ENCODE measurements at regions not wholly inside any gene's neighbourhood (a gene's known extent, or its start where the extent isn't known, plus 50 kb on each side); places are given as distances from the start of the nearest gene placed in this dataset.

DNA sequence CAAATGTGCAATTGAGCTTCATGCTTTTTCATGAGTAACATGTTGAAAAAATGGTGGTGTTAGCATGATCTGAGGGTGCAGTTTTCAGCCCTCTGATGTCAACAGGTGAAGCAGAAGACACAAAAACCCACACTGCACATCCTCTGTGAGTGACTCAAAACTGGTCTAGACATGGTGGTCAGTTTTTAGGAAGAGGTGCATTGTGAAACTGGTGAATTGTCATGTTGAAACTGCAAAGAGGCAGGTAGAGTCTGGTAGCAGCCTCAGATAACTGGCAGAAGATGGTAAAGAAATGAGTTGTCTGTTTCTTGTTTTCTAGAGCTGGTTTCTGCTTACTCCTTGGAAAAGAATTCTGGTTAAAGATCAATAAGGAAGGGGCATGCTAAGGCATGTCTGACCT lies 97.3 kb upstream of the HMCN1 start:
- TF ChIP-seq JUN (IDR thresholded peaks at IDR 0.05): no peak
- no peak for TF ChIP-seq EP300 (IDR thresholded peaks at IDR 0.05)
- TF ChIP-seq, protein P1, sequence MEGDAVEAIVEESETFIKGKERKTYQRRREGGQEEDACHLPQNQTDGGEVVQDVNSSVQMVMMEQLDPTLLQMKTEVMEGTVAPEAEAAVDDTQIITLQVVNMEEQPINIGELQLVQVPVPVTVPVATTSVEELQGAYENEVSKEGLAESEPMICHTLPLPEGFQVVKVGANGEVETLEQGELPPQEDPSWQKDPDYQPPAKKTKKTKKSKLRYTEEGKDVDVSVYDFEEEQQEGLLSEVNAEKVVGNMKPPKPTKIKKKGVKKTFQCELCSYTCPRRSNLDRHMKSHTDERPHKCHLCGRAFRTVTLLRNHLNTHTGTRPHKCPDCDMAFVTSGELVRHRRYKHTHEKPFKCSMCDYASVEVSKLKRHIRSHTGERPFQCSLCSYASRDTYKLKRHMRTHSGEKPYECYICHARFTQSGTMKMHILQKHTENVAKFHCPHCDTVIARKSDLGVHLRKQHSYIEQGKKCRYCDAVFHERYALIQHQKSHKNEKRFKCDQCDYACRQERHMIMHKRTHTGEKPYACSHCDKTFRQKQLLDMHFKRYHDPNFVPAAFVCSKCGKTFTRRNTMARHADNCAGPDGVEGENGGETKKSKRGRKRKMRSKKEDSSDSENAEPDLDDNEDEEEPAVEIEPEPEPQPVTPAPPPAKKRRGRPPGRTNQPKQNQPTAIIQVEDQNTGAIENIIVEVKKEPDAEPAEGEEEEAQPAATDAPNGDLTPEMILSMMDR (IDR thresholded peaks at IDR 0.05): no peak
- TF ChIP-seq, protein P2, sequence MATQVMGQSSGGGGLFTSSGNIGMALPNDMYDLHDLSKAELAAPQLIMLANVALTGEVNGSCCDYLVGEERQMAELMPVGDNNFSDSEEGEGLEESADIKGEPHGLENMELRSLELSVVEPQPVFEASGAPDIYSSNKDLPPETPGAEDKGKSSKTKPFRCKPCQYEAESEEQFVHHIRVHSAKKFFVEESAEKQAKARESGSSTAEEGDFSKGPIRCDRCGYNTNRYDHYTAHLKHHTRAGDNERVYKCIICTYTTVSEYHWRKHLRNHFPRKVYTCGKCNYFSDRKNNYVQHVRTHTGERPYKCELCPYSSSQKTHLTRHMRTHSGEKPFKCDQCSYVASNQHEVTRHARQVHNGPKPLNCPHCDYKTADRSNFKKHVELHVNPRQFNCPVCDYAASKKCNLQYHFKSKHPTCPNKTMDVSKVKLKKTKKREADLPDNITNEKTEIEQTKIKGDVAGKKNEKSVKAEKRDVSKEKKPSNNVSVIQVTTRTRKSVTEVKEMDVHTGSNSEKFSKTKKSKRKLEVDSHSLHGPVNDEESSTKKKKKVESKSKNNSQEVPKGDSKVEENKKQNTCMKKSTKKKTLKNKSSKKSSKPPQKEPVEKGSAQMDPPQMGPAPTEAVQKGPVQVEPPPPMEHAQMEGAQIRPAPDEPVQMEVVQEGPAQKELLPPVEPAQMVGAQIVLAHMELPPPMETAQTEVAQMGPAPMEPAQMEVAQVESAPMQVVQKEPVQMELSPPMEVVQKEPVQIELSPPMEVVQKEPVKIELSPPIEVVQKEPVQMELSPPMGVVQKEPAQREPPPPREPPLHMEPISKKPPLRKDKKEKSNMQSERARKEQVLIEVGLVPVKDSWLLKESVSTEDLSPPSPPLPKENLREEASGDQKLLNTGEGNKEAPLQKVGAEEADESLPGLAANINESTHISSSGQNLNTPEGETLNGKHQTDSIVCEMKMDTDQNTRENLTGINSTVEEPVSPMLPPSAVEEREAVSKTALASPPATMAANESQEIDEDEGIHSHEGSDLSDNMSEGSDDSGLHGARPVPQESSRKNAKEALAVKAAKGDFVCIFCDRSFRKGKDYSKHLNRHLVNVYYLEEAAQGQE (IDR thresholded peaks at IDR 0.05): no peak
